Thymus (tissue), 11 donors: ENCODE measurements at regions not wholly inside any gene's neighbourhood (a gene's known extent, or its start where the extent isn't known, plus 50 kb on each side); places are given as distances from the start of the nearest gene placed in this dataset.

Experiments
- DNase-seq, 9 donors: peaks; one replicate each; pipeline ENCODE4 v3.0.0-alpha.2; 2013; ENCODE audit warnings: low spot score in 9 of 9, low read depth in 6 of 9, missing footprints in 1 of 9
- H3K27ac ChIP-seq, 2 donors: one replicate each; pipeline ENCODE4 v1.5.1; 2013; ENCODE audit warnings: control low read depth in 1 of 2, low read depth in 1 of 2, low read length in 1 of 2, mild to moderate bottlenecking in 1 of 2, moderate library complexity in 1 of 2
- H3K27me3 ChIP-seq, 2 donors: one replicate each; pipeline ENCODE4 v1.5.1; 2013; ENCODE audit warnings: low read length in 1 of 2; ENCODE audit not compliant: control insufficient read depth in 2 of 2, insufficient read depth in 1 of 2
- H3K36me3 ChIP-seq, 2 donors: one replicate each; pipeline ENCODE4 v1.5.1; 2013; ENCODE audit warnings: low read length in 1 of 2, mild to moderate bottlenecking in 1 of 2, moderate library complexity in 1 of 2; ENCODE audit not compliant: control insufficient read depth in 2 of 2, insufficient read depth in 2 of 2
- H3K4me1 ChIP-seq, 2 donors: one replicate each; pipeline ENCODE4 v1.5.1; 2013; ENCODE audit warnings: low read length in 2 of 2; ENCODE audit not compliant: control insufficient read depth in 2 of 2, insufficient read depth in 2 of 2
- H3K4me3 ChIP-seq, 2 donors: one replicate each; pipeline ENCODE4 v1.5.1; 2013; ENCODE audit warnings: low read length in 2 of 2, control low read depth in 1 of 2, mild to moderate bottlenecking in 1 of 2
- H3K9me3 ChIP-seq, 2 donors: one replicate each; pipeline ENCODE4 v1.5.1; 2013; ENCODE audit warnings: low read length in 1 of 2, mild to moderate bottlenecking in 1 of 2; ENCODE audit not compliant: control insufficient read depth in 2 of 2, insufficient read depth in 1 of 2
- WGBS: extraction: QIAGEN DNeasy Blood & Tissue Kit; methylation state at CpG from one replicate; pipeline ENCODE4 v1.1.7; 2013; 5-methylcytosine and 5-hydroxymethylcytosine counted together
- donor health status: healthy.

DNA sequence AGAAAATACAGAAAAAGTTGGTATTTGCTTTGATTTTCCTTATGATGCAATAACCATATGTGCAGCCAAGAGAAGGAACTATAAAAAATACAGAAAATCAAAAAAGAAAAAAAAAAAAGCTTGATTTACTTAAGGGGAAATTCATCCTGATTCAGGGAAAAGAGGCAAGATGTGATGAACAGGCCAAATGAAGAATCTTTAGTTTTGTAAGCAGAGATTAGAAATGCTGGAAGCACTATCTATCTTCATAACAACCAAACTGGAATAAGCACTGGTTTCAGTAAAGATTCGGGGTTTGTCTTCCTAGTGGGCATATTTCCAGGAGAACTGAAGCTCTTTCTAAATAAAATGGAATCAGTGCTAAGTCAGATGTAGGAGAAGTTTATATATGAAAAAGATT lies 82.9 kb upstream of the KCNIP4 start:
- WGBS: 99% methylated on average over 1 of the region's 1 CpG
- H3K4me3 ChIP-seq: no peak overlapping the region

DNA sequence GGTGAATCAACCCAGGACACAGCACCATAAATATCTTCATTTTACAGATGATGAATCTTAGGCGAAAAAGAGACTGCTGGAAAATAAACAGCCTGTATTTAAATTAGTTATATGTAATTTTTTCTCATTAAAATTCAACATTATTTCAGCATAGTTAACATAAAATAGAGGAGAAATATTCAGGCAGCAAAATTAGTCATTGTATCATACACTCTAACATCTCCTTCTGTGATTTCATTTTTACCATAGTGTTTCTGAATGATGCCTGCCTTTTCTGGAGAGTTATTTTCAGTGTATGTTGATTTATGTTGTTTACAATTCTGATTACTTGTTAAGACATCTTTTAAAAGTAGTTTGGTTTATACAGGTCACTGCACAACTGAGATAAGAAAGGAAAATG lies 82.3 kb upstream of the KCNIP4 start:
- no peaks in the 10 kb centered on the region for H3K27me3 ChIP-seq
- H3K4me3 ChIP-seq: no peak overlapping the region
- H3K27ac ChIP-seq: no peak overlapping the region
- H3K36me3 ChIP-seq: no peaks in the 10 kb centered on the region
- H3K9me3 ChIP-seq: no peaks in the 10 kb centered on the region
- WGBS: 92% methylated on average over 1 of the region's 1 CpG
- DNase-seq: no peak
- H3K4me1 ChIP-seq: no peaks in the 10 kb centered on the region

More for the DNA sequence above, 82.9 kb upstream of the KCNIP4 start:
- no peaks in the 10 kb centered on the region for H3K9me3 ChIP-seq
- DNase-seq: no peak
- no peaks in the 10 kb centered on the region for H3K27me3 ChIP-seq
- no peak overlapping the region for H3K27ac ChIP-seq
- no peaks in the 10 kb centered on the region for H3K4me1 ChIP-seq
- H3K36me3 ChIP-seq: no peaks in the 10 kb centered on the region

DNA sequence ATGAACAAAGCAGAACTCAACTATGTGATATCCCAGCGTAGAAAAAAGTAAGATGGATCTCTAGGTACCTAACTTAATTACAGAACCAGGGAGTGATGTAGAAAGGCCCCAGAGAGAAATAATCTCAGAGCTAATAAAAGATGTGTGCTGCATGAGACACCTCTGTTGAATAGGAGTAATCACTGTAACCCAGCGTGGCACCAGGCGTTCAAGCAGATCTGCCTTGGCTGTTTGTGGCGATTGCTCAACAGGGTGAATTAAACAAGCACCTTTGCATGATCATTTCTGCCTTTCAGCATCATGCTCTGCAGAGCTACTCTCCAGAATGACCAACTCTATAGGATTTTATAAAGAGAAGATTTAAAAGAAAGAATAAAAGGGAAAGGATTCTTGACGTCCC lies 81.7 kb upstream of the KCNIP4 start:
- Histone ChIP-seq H3K36me3 (no peaks in the 10 kb centered on the region), H3K27me3 (no peaks in the 10 kb centered on the region), H3K4me1 (no peaks in the 10 kb centered on the region), H3K27ac (no peak overlapping the region), H3K9me3 (no peaks in the 10 kb centered on the region), H3K4me3 (no peak overlapping the region)
- no peak for DNase-seq
- WGBS: 87% methylated on average over 5 of the region's 5 CpGs

DNA sequence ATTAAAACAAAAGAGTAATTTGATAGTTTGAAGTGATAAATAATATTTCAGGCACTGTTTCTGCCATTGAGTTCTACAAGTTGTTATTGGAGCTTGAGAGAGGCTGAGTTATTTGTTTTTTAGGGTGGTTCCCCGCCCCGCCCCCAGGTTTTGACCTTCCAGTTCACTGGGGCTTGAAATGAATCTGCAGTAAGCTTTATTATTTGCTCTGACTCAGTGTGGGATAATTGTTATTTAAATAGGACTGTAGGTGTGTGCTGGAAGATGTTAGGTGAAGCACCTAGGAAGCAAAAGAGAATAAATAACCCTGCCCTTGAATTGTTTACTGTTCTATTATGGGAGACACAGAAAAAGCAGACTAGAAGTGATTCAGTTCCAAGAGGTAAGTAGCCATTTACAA lies 81.2 kb upstream of the KCNIP4 start:
- Histone ChIP-seq H3K27ac (no peak overlapping the region), H3K27me3 (no peaks in the 10 kb centered on the region), H3K4me3 (no peak overlapping the region), H3K4me1 (no peaks in the 10 kb centered on the region), H3K36me3 (no peaks in the 10 kb centered on the region), H3K9me3 (no peaks in the 10 kb centered on the region)
- 95% methylated on average over 2 of the region's 2 CpGs for WGBS
- no peak for DNase-seq

DNA sequence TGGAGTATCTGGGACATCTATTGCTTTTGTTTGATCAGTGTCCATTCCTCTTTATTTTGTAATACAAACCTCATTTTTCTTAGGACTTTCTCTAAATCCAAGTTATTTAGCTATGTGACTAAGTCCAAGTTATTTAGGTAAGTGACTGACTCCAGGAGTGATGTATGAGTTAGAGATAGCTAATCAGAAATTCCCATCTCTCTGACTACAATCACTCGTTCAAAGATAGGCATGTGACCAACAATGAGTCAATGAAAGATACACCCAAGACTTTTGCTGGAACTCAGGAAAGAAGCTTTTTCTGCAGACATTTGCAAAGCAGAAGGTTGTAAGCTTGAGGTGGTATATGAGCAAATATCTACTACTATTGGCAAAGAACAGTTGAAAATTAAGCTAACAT lies 72.5 kb upstream of the KCNIP4 start:
- DNase-seq: no peak
- 79% methylated on average over 1 of the region's 1 CpG for WGBS
- Histone ChIP-seq H3K9me3 (no peaks in the 10 kb centered on the region), H3K27ac (no peak overlapping the region), H3K4me3 (no peak overlapping the region), H3K27me3 (no peaks in the 10 kb centered on the region), H3K4me1 (no peaks in the 10 kb centered on the region), H3K36me3 (no peaks in the 10 kb centered on the region)

DNA sequence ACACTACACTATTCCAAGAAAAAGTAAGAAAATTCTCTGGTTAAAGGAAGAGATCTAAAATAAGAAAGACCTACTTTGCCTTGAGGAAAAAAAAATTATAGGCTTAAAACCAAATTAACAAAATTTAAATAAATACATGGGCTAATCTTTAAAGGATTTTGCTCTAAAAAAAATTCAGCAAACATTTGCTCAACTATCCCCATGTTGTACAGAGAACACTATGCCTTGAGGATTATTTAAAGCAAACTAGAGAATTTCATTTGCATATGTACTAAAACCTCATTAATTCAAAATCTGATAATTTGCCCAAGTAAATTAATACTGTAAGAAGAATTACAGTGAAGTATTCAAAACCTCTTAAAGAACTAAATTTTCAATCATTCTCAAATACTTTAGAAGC lies 71.6 kb upstream of the KCNIP4 start:
- no peak for DNase-seq
- H3K4me1 ChIP-seq: no peaks in the 10 kb centered on the region

DNA sequence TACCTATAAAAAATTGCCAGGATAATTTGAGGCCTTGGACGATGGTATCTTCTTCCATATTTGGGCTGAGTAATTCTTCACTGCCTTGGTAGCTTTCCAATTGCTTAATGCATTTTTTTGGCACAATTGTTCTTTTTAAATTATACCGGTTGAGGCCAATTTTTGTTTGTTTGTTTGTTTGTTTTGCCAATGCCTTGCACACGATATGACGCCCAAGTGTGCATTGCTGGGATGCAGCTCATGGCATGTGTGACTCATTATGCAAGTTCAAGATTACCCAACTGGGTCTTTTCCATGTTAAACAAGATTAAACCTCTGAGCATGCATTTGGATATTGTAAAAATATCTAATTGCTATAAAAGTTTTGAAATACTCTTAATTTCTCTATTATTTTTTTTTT lies 71.1 kb upstream of the KCNIP4 start:
- WGBS: 90% methylated on average over 4 of the region's 4 CpGs
- no peaks in the 10 kb centered on the region for H3K36me3 ChIP-seq
- H3K4me3 ChIP-seq: no peak overlapping the region
- H3K4me1 ChIP-seq: no peaks in the 10 kb centered on the region
- H3K9me3 ChIP-seq: no peaks in the 10 kb centered on the region
- no peaks in the 10 kb centered on the region for H3K27me3 ChIP-seq
- no peak for DNase-seq
- no peak overlapping the region for H3K27ac ChIP-seq

More for the DNA sequence above, 71.6 kb upstream of the KCNIP4 start:
- Histone ChIP-seq H3K36me3 (no peaks in the 10 kb centered on the region), H3K4me3 (no peak overlapping the region), H3K27ac (no peak overlapping the region), H3K27me3 (no peaks in the 10 kb centered on the region), H3K9me3 (no peaks in the 10 kb centered on the region)

DNA sequence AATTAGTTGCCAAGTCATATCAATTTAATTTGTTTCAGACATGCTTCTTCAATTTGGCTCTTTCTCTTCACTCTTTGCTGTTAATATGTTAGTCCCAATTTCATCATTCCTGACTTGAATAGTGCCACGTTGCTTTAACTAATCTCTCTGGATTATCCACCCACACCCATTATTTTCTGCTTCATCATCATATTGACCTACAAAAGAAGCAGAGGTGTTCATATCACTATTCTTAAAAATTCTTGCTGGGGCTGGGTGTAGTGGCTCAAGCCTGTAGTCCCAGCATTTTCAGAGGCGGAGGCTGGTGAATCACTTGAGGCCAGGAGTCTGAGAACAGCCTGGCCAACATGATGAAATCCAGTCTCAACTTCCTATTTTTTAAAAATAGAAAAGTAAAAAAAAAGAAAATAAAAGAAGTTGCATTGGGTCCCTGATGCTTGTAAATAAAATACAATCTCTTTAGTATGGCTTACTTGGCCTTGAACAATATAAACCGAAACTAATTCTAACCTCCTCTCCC lies 65.7 kb upstream of the KCNIP4 start:
- no peak for DNase-seq
- 61% methylated on average over 3 of the region's 3 CpGs for WGBS
- Histone ChIP-seq H3K27ac (no peak overlapping the region), H3K9me3 (no peaks in the 10 kb centered on the region), H3K4me3 (no peak overlapping the region), H3K27me3 (no peaks in the 10 kb centered on the region), H3K36me3 (no peaks in the 10 kb centered on the region), H3K4me1 (no peaks in the 10 kb centered on the region)

DNA sequence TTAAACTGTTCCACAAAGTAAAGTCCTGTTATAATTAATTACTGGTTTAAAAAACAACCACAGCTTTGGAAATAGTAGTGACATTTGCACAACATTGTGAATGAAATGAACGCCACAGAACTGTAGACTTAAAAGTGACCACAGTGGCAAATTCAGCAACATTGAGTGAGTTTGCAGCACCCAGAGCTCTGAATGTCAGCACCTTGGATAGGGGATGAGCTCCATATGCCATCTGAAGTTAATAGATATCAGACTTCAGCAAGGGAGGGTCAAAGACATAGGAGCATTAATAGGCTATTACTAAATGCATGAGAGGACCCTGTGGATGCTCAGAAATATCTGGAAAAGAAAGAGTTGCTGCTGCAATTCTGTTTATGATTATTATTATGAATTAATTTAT lies 55.3 kb upstream of the KCNIP4 start:
- no peaks in the 10 kb centered on the region for H3K9me3 ChIP-seq

More for the DNA sequence above, 55.3 kb upstream of the KCNIP4 start:
- Histone ChIP-seq H3K27me3 (no peaks in the 10 kb centered on the region), H3K27ac (no peak overlapping the region), H3K4me3 (no peak overlapping the region), H3K4me1 (no peaks in the 10 kb centered on the region), H3K36me3 (no peaks in the 10 kb centered on the region)
- no peak for DNase-seq
- WGBS: 85% methylated on average over 1 of the region's 1 CpG
